HUDEP-2 (cell line): ENCODE measurements at regions not wholly inside any gene's neighbourhood (a gene's known extent, or its start where the extent isn't known, plus 50 kb on each side); places are given as distances from the start of the nearest gene placed in this dataset.

Experiments used
- DNase-seq, 76 experiments: peaks; one replicate each; lab custom pipeline; 2025; ENCODE audit not compliant: unreplicated experiment in 76 of 76; lab: John Stamatoyannopoulos, UW

DNA sequence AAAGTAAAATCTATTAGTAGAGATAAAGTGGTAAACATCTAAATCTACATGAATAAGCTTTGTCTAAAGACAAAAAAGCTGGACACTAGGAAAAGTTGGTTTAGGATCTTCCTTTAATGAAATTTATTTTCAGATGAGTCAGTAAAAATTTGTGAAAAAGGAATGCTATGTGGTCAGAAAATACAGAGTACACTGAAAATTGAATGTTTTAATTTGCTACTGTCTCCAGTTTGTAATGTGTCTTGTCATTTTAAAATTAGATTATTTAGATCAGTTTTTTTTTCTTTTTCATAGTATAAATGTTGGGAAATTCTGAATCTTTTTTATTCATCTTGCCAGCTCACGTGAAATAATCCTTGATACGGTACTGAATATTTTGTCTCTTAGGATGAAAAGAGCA is 56.9 kb downstream of the SLITRK6 start:
- no peak for DNase-seq

- DNase-seq, result no peak
Observed at GRCh38 chr13:85741017-85741416, 58.2 kb downstream of the SLITRK6 start.

DNA sequence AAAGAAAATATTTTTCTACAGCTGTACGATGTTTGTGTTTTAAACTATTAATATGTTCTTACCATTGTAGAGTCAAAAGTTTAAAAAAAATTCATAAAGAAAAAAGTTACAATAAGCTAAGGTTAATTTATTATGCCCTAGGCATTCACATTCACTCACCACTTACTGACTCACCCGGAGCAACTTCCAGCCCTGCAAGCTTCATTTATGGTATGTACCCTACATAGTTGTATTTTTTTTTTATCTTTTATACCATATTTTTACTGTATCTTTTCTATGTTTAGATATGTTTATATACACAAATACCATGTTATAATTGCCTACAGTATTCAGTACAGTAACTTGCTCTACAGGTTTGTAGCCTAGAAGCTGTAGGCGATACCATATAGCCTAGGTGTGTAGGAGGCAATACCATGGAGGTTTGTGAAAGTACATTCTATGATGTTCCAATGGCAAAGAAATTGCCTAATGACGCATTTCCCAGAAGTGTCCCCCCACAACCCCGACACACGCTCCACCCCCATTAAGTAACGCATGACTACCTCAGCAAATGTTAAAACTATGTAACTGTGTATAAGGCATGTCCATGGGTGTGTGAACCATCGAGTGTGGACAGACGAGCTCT is 60.4 kb downstream of the SLITRK6 start:
- no peak for DNase-seq

- DNase-seq, result no peak
Observed at GRCh38 chr13:85737952-85738351, 61.3 kb downstream of the SLITRK6 start.

GRCh38 chr13:85729296-85729695 is 69.9 kb downstream of the SLITRK6 start:
- no peak for DNase-seq

- DNase-seq, result no peak
Observed at GRCh38 chr13:85728811-85729210, 70.4 kb downstream of the SLITRK6 start.

GRCh38 chr13:85725433-85725832 is 73.8 kb downstream of the SLITRK6 start:
- no peak for DNase-seq

DNA sequence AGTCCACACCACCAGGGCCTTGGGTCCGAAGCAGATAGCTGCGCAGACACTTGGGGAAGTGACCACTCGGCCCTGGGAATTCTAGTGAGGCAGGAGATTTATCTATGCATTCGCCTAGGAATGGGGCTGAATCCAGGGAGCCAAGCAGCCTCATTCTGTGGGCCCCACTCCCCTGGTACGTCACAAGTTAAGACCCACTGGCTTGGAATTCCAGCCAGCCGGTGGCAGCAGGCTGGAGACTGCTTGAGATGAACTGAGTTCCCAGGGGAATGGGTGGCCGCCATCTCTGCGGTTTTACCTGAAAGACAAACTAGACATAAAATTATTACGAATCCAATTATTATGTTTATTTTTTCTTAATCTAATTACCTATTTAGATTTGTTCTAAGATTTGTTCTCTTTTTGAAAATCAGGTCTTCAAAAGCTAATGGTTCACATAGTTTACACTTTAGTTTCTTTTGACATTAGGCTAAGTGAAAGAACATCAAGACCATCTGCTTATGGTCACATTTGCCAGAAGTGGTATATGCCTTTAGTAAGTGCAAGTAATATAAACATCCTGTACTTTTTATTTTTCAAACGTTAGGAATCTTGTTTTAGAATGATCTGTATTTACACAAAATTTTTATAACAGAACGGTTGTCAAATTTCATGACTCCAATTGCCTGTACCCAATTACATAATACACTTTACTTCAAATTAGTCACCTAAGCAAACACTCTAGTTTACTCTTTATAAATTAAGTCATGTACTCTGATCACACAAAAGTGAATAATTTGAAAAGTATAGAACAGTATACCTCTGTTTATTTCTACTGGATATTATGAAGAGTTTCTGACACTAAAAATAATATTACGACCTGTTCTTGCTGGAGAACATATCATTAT is 74.4 kb downstream of the SLITRK6 start:
- DNase-seq, result no peak

GRCh38 chr13:85719749-85720148 is 79.5 kb downstream of the SLITRK6 start:
- no peak for DNase-seq

DNA sequence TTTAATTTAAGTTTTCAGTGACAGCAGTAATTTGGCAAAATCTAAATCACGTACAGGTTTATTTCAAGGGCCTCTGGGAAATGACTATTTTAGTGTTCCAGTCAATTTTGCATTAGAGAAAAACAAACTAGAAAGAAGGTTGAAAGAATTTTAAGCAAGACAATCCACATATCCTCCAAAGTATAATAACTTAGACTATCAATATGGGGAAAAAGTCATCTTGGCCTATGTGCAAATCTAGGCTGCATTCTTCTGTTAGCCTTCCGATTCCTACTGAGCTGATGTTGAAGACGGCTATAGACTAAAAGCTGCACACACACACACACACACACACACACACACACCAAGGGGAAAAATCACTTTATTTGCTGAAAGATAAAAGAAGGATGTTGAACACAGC is 81.3 kb downstream of the SLITRK6 start:
- DNase-seq, result no peak

DNA sequence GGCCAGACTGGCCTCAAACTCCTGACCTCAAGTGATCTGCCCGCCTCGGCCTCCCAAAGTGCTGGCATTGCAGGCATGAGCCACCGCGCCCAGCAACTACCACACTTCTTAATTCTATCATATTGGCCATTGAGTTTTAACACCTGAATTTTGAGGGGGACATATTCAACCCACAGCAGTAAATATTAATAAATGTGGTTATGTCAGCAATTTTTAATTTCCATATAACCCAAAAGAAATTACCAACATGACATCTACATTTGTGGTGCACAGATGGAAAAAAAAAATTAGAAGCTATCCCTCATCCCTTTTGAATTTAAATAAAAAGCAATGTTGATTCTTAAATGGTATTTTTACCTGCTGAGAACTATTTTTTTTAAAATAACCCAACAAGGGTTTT is 88.7 kb downstream of the SLITRK6 start:
- no peak for DNase-seq

- DNase-seq, result no peak
Observed at GRCh38 chr13:85709721-85710120, 89.5 kb downstream of the SLITRK6 start.

DNA sequence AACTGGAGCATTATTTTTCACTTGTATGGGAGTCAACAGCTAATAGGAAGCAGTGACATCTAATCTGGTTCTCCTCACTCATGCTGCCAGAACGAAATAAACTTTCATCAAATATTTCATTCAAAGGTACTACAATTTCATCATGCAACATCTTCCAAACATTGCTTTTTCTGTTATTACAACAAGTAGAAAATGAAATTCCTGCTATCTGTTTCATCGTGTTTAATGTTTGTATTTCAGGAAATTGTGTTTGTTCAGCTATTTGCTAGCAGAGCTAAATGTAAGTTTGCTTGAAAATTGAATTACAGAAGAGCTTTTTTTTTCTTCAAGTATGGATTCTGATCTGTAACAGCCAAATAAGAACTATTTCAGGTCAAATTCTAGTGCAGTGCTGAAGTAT is 90.1 kb downstream of the SLITRK6 start:
- no peak for DNase-seq

DNA sequence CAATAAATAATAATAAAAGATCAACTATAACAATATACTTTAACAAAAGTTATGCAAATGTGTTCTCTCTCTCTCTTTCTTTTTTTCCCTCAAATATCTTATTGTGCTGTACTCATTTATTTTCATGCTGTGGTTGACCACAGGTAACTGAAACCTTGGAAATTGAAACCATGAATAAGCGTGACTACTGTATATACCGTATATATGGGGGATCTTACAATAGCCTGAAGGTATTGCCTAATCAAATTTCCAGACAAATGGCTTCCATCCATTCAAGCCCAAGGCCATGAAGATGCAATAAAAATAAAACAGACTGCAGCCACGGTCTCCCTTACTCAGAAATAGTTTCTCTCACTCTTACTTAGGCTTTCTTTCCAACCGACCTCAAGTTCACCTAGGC is 98.3 kb downstream of the SLITRK6 start:
- DNase-seq, result no peak

DNA sequence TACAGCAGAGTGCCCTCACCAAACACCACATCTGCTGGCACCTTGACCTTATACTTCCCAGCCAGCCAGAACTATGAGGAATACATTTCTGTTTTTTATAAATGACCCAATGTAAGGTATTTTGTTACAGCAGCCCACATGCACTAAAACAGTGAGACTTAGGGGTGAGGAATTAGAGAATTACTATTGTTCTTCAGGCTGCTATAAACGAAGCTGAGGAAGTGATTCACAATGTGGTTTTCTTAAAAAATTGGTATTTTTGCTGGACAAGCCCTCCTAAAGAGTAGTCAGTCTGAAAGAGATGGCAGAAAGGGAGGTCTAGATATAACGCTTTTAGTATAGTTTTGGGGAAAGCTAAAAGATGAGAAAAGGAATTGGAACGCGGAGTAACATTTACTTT is 101.0 kb downstream of the SLITRK6 start:
- no peak for DNase-seq

DNA sequence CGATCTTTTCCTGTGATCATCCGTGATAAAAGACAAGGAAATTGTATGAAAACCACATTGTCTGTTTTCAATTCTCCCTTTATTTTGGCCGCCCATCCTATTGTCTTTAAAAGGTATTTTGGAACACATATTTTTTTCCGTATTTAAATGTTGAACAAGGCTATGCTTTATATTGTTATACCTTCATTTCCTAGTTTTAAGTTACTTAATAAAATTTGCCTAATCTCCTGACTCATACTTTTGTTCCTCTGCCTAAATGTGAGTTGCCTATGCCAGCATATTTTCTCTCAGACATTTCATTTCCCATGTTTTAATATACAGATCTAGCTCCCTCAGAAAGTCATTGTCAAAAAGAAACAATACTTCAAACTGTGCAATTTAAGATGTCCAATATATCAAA is 104.2 kb downstream of the SLITRK6 start:
- no peak for DNase-seq

- DNase-seq, result peak in 1 of 76 experiments; percentile 9
Observed at GRCh38 chr13:85693889-85694511, 105.2 kb downstream of the SLITRK6 start.

DNA sequence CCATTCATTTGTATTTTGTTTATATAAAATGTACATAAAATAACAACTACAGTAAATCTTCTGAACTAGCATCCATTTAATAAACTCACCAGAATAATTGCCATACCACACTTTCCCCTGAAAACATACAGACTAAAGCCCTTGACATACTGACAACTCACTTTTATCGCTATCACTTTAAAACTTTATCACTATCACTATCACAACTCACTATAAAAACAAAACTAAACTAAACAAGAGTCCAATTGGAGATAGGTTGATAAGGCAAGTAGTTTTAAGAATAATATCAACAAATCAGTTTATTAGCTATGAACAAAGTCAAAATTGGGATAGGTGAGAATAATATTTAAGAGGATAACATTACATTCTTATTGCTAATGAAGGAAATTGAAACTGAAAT is 108.9 kb downstream of the SLITRK6 start:
- no peak for DNase-seq

GRCh38 chr13:85685436-85685835 is 113.8 kb downstream of the SLITRK6 start:
- DNase-seq, result no peak

- DNase-seq, result peak in 9 of 76 experiments; percentile 3 to 75 (median 44)
Observed at GRCh38 chr13:85675151-85675907, 123.9 kb downstream of the SLITRK6 start.

GRCh38 chr13:85671336-85671735 is 127.9 kb downstream of the SLITRK6 start:
- DNase-seq, result no peak
